ENCODE measurements at regions not wholly inside any gene's neighbourhood (a gene's known extent, or its start where the extent isn't known, plus 50 kb on each side); places are given as distances from the start of the nearest gene placed in this dataset.

- no peak overlapping the region for H3K4me3 Mint-ChIP-seq (ENCODE audit: unreplicated experiment)
- POLR2A ChIA-PET, result no interaction called here
- H3K4me1 Mint-ChIP-seq (ENCODE audit: low read depth, unreplicated experiment), result no peaks in the 10 kb centered on the region
- H3K36me3 ChIP-seq (ENCODE audit: control insufficient read depth, insufficient read depth, low read length), result no peaks in the 10 kb centered on the region
- CTCF ChIA-PET, result no interaction called here
- no peaks in the 10 kb centered on the region for H3K4me1 ChIP-seq
- DNase-seq, result no peak
- H3K27me3 ChIP-seq (replicated peaks; ENCODE audit: control insufficient read depth, insufficient read depth, low read length), result no peaks in the 10 kb centered on the region
- no TSS peak for BruUV-seq (replicated peaks)
- no peak overlapping the region for H3K4me3 ChIP-seq (ENCODE audit: low read depth, low read length)
- no peak overlapping the region for H3K27ac Mint-ChIP-seq (ENCODE audit: unreplicated experiment)
- no peaks in the 10 kb centered on the region for H3K36me3 Mint-ChIP-seq (ENCODE audit: insufficient read depth, unreplicated experiment)
- peaks cover 10% of the 10 kb centered on the region for H3K9me3 Mint-ChIP-seq (ENCODE audit: unreplicated experiment)
- intact Hi-C loops (cut with micrococcal nuclease; ENCODE audit: unreplicated experiment), result no loop called here
- H3K9me3 ChIP-seq, result 0 out of 2 replicates have a peak, but pooled peaks cover 2% of the 10 kb centered on the region
- no peaks in the 10 kb centered on the region for H3K27me3 Mint-ChIP-seq (ENCODE audit: insufficient read depth, unreplicated experiment)
- TF ChIP-seq CTCF (IDR thresholded peaks at IDR 0.05; ENCODE audit: insufficient read depth in 1 of 2, low read depth in 1 of 2, low read length in 1 of 2, severe bottlenecking in 1 of 2, unreplicated experiment in 1 of 2), result no peak
Measured at GRCh38 chr4:35238793-35239192, 1005.5 kb downstream of the ARAP2 start.

GRCh38 chr4:35246493-35246892 is 997.8 kb downstream of the ARAP2 start:
- Mint-ChIP-seq H3K4me3 (ENCODE audit: unreplicated experiment) (no peak overlapping the region), H3K27ac (ENCODE audit: unreplicated experiment) (no peak overlapping the region), H3K36me3 (ENCODE audit: insufficient read depth, unreplicated experiment) (no peaks in the 10 kb centered on the region), H3K9me3 (ENCODE audit: unreplicated experiment) (no peaks in the 10 kb centered on the region), H3K4me1 (ENCODE audit: low read depth, unreplicated experiment) (no peaks in the 10 kb centered on the region), H3K27me3 (ENCODE audit: insufficient read depth, unreplicated experiment) (no peaks in the 10 kb centered on the region)
- no peak for DNase-seq
- Histone ChIP-seq H3K36me3 (ENCODE audit: control insufficient read depth, insufficient read depth, low read length) (no peaks in the 10 kb centered on the region), H3K9me3 (no peaks in the 10 kb centered on the region), H3K27me3 (replicated peaks; ENCODE audit: control insufficient read depth, insufficient read depth, low read length) (no peaks in the 10 kb centered on the region), H3K4me1 (no peaks in the 10 kb centered on the region), H3K4me3 (ENCODE audit: low read depth, low read length) (no peak overlapping the region)
- TF ChIP-seq CTCF (IDR thresholded peaks at IDR 0.05; ENCODE audit: insufficient read depth in 1 of 2, low read depth in 1 of 2, low read length in 1 of 2, severe bottlenecking in 1 of 2, unreplicated experiment in 1 of 2), result no peak
- intact Hi-C loops (cut with micrococcal nuclease; ENCODE audit: unreplicated experiment), result no loop called here
- ChIA-PET CTCF (no interaction called here), POLR2A (no interaction called here)
- no TSS peak for BruUV-seq (replicated peaks)

GRCh38 chr4:35247047-35247446 is 997.3 kb downstream of the ARAP2 start:
- ChIA-PET POLR2A (no interaction called here), CTCF (no interaction called here)
- intact Hi-C loops (cut with micrococcal nuclease; ENCODE audit: unreplicated experiment), result no loop called here
- no peak overlapping the region for H3K27ac Mint-ChIP-seq (ENCODE audit: unreplicated experiment)
- no peak for DNase-seq
- no peak for TF ChIP-seq CTCF (IDR thresholded peaks at IDR 0.05; ENCODE audit: insufficient read depth in 1 of 2, low read depth in 1 of 2, low read length in 1 of 2, severe bottlenecking in 1 of 2, unreplicated experiment in 1 of 2)
- BruUV-seq (replicated peaks), result no TSS peak
- H3K9me3 Mint-ChIP-seq (ENCODE audit: unreplicated experiment), result no peaks in the 10 kb centered on the region
- H3K27me3 ChIP-seq (replicated peaks; ENCODE audit: control insufficient read depth, insufficient read depth, low read length), result no peaks in the 10 kb centered on the region
- no peaks in the 10 kb centered on the region for H3K4me1 Mint-ChIP-seq (ENCODE audit: low read depth, unreplicated experiment)
- no peaks in the 10 kb centered on the region for H3K9me3 ChIP-seq
- H3K4me1 ChIP-seq, result no peaks in the 10 kb centered on the region
- H3K4me3 ChIP-seq (ENCODE audit: low read depth, low read length), result no peak overlapping the region
- H3K27me3 Mint-ChIP-seq (ENCODE audit: insufficient read depth, unreplicated experiment), result no peaks in the 10 kb centered on the region
- H3K36me3 ChIP-seq (ENCODE audit: control insufficient read depth, insufficient read depth, low read length), result no peaks in the 10 kb centered on the region
- no peaks in the 10 kb centered on the region for H3K36me3 Mint-ChIP-seq (ENCODE audit: insufficient read depth, unreplicated experiment)
- no peak overlapping the region for H3K4me3 Mint-ChIP-seq (ENCODE audit: unreplicated experiment)

All from Caco-2 (cell line).